GM23338 (cell line): ENCODE measurements at regions not wholly inside any gene's neighbourhood (a gene's known extent, or its start where the extent isn't known, plus 50 kb on each side); places are given as distances from the start of the nearest gene placed in this dataset.

Experiments used
- ATAC-seq: fragments of 200-7000 bp; cut with Tn5 transposase; 3 replicates; pipeline ENCODE4 v1.9.1; 2020
- DNase-seq: peaks from one replicate; pipeline ENCODE4 v3.0.0-alpha.2; 2015; ENCODE audit warnings: low spot score
- H2AFZ ChIP-seq: fragments of 200-600 bp; sonication (generic); 2 replicates; pipeline ENCODE4 v1.8.0; 2016; ENCODE audit warnings: antibody characterized with exemption, mild to moderate bottlenecking, moderate library complexity
- H3F3A ChIP-seq: fragments of 200-600 bp; sonication (generic); replicated peaks from 2 replicates; pipeline ENCODE4 v1.8.0; 2017; ENCODE audit warnings: antibody characterized with exemption, mixed run types, low read depth
- H3K27ac ChIP-seq: fragments of 200-600 bp; sonication (generic); 2 replicates; pipeline ENCODE4 v1.6.1; 2016; ENCODE audit warnings: low read depth
- H3K27me3 ChIP-seq: fragments of 200-600 bp; sonication (generic); 2 replicates; pipeline ENCODE4 v1.8.0; 2016; ENCODE audit warnings: mild to moderate bottlenecking, mixed run types, moderate library complexity; ENCODE audit not compliant: insufficient read depth
- H3K36me3 ChIP-seq: fragments of 200-600 bp; sonication (generic); 2 replicates; pipeline ENCODE4 v1.8.0; 2016; ENCODE audit warnings: mild to moderate bottlenecking; ENCODE audit not compliant: insufficient read depth
- H3K4me1 ChIP-seq: fragments of 200-600 bp; sonication (generic); 2 replicates; pipeline ENCODE4 v1.8.0; 2016; ENCODE audit warnings: mild to moderate bottlenecking, moderate library complexity; ENCODE audit not compliant: insufficient read depth
- H3K4me2 ChIP-seq: fragments of 200-600 bp; sonication (generic); 2 replicates; pipeline ENCODE4 v1.7.1; 2017; ENCODE audit warnings: mixed run types
- H3K4me3 ChIP-seq: fragments of 200-600 bp; sonication (generic); 2 replicates; pipeline ENCODE4 v1.6.1; 2016; ENCODE audit warnings: mixed run types
- H3K79me2 ChIP-seq: fragments of 200-600 bp; sonication (generic); replicated peaks from 2 replicates; pipeline ENCODE4 v1.8.0; 2017; ENCODE audit warnings: mild to moderate bottlenecking; ENCODE audit not compliant: insufficient read depth
- H3K9me2 ChIP-seq: fragments of 200-600 bp; sonication (generic); 2 replicates; pipeline ENCODE4 v1.8.0; 2017; ENCODE audit not compliant: insufficient read depth
- H4K20me1 ChIP-seq: fragments of 200-600 bp; sonication (generic); replicated peaks from 2 replicates; pipeline ENCODE4 v1.8.0; 2017; ENCODE audit warnings: mild to moderate bottlenecking; ENCODE audit not compliant: insufficient read depth
- H3K27ac Mint-ChIP-seq: 2 replicates; pipeline ENCODE4 v1.8.0; 2020; ENCODE audit warnings: inconsistent platforms, mild to moderate bottlenecking, moderate library complexity, mixed read lengths
- H3K27me3 Mint-ChIP-seq: 3 replicates; pipeline ENCODE4 v1.8.0; 2022; ENCODE audit warnings: low read depth, mild to moderate bottlenecking, moderate library complexity, mixed read lengths, inconsistent platforms; ENCODE audit not compliant: insufficient read depth, poor library complexity
- H3K36me3 Mint-ChIP-seq: 3 replicates; pipeline ENCODE4 v1.8.0; 2021; ENCODE audit warnings: low read depth, mild to moderate bottlenecking, inconsistent platforms, moderate library complexity, mixed read lengths
- H3K4me1 Mint-ChIP-seq: 3 replicates; pipeline ENCODE4 v1.8.0; 2020; ENCODE audit warnings: mild to moderate bottlenecking, inconsistent platforms, mixed read lengths
- H3K4me3 Mint-ChIP-seq: 3 replicates; pipeline ENCODE4 v1.8.0; 2021; ENCODE audit warnings: moderate library complexity, mild to moderate bottlenecking, inconsistent platforms, mixed read lengths
- H3K9me3 Mint-ChIP-seq: 3 replicates; pipeline ENCODE4 v1.8.0; 2020; ENCODE audit warnings: moderate library complexity, mild to moderate bottlenecking, inconsistent platforms, mixed read lengths
- CREB1 ChIP-seq: fragments of 250-450 bp; sonication (Bioruptor Pico); IDR thresholded peaks from 2 replicates; pipeline ENCODE4 v1.5.0; 2020; ENCODE audit warnings: low read depth, mild to moderate bottlenecking, moderate library complexity
- EZH2 ChIP-seq: fragments of 200-600 bp; sonication (generic); IDR thresholded peaks from one replicate; pipeline ENCODE4 v1.8.0; 2017; ENCODE audit warnings: antibody characterized with exemption, mild to moderate bottlenecking, low read depth; ENCODE audit not compliant: unreplicated experiment
- EZH2phosphoT487 ChIP-seq: fragments of 200-600 bp; sonication (generic); IDR thresholded peaks from one replicate; pipeline ENCODE4 v1.8.1; 2018; ENCODE audit warnings: antibody characterized with exemption; ENCODE audit not compliant: unreplicated experiment
- JUNB ChIP-seq: IDR thresholded peaks from one replicate; pipeline ENCODE4 v1.6.1; 2016; ENCODE audit warnings: antibody characterized with exemption; ENCODE audit not compliant: unreplicated experiment
- NANOG ChIP-seq: IDR thresholded peaks from 2 replicates; pipeline ENCODE4 v1.6.1; 2016; ENCODE audit warnings: antibody characterized with exemption, borderline replicate concordance
- POLR2AphosphoS5 ChIP-seq: IDR thresholded peaks from 2 replicates; pipeline ENCODE4 v1.6.1; 2016; ENCODE audit warnings: antibody characterized with exemption, low read depth
- REST ChIP-seq: IDR thresholded peaks from one replicate; pipeline ENCODE4 v1.6.1; 2018; ENCODE audit warnings: antibody characterized with exemption; ENCODE audit not compliant: unreplicated experiment
- STAT1 ChIP-seq: IDR thresholded peaks from one replicate; pipeline ENCODE4 v1.6.1; 2016; ENCODE audit warnings: antibody characterized with exemption; ENCODE audit not compliant: unreplicated experiment
- ZNF114 ChIP-seq: fragments of 250-450 bp; sonication (Bioruptor Pico); IDR thresholded peaks from 2 replicates; pipeline ENCODE4 v1.5.0; 2020; ENCODE audit warnings: mild to moderate bottlenecking, moderate library complexity
- ZNF331 ChIP-seq: fragments of 250-450 bp; sonication (Bioruptor Pico); IDR thresholded peaks from 2 replicates; pipeline ENCODE4 v1.5.0; 2020; ENCODE audit warnings: low read depth, mild to moderate bottlenecking, moderate library complexity
- TF ChIP-seq, protein P1 (sequence below): fragments of 250-450 bp; sonication (Bioruptor Pico); IDR thresholded peaks from 2 replicates; pipeline ENCODE4 v1.5.0; 2020; ENCODE audit warnings: mild to moderate bottlenecking, moderate library complexity
- TF ChIP-seq, protein P2 (sequence below): IDR thresholded peaks from 2 replicates; pipeline ENCODE4 v1.6.1; 2016; ENCODE audit warnings: antibody characterized with exemption
- TF ChIP-seq, protein P3 (sequence below), 2 experiments: fragments of 200-600 bp in 1 of 2; sonication (generic) in 1 of 2; conservative IDR thresholded peaks; 2 replicates each; pipeline versions ENCODE4 v1.5.1 to v1.6.1; 2016 to 2017; ENCODE audit warnings: antibody characterized with exemption in 2 of 2, low read depth in 2 of 2, mild to moderate bottlenecking in 2 of 2, moderate library complexity in 1 of 2

GRCh38 chr4:184575306-184575705, 73.9 kb downstream of the CASP3 start:
- no peaks in the 10 kb centered on the region for H3K9me2 ChIP-seq
- no peak overlapping the region for H3K4me3 Mint-ChIP-seq
- H3K79me2 ChIP-seq = no peaks in the 10 kb centered on the region
- H3K27ac Mint-ChIP-seq = no peak overlapping the region
- H3K36me3 ChIP-seq = no peaks in the 10 kb centered on the region
- H3K27me3 Mint-ChIP-seq = peaks cover 2% of the 10 kb centered on the region
- H3K27ac ChIP-seq = no peak overlapping the region
- H2AFZ ChIP-seq = no peak overlapping the region
- no peaks in the 10 kb centered on the region for H3K27me3 ChIP-seq
- peaks cover 8% of the 10 kb centered on the region for H3K4me1 Mint-ChIP-seq
- no peak overlapping the region for H3K4me2 ChIP-seq
- ATAC-seq (no peak), DNase-seq (peak; percentile 27)
- peaks cover 9% of the 10 kb centered on the region for H3K36me3 Mint-ChIP-seq
- no peaks in the 10 kb centered on the region for H3F3A ChIP-seq
- peaks cover 7% of the 10 kb centered on the region; the same call in 1 of the 2 replicates for H3K4me1 ChIP-seq
- H4K20me1 ChIP-seq = no peaks in the 10 kb centered on the region
- H3K4me3 ChIP-seq = no peak overlapping the region
- TF ChIP-seq EZH2phosphoT487 (no peak), ZNF331 (CRISPR knock-in tag) (no peak), JUNB (no peak), EZH2 (no peak), CREB1 (CRISPR knock-in tag) (no peak), ZNF114 (no peak), POLR2AphosphoS5 (no peak), NANOG (no peak), REST (no peak), STAT1 (no peak)
- TF ChIP-seq, protein P1, sequence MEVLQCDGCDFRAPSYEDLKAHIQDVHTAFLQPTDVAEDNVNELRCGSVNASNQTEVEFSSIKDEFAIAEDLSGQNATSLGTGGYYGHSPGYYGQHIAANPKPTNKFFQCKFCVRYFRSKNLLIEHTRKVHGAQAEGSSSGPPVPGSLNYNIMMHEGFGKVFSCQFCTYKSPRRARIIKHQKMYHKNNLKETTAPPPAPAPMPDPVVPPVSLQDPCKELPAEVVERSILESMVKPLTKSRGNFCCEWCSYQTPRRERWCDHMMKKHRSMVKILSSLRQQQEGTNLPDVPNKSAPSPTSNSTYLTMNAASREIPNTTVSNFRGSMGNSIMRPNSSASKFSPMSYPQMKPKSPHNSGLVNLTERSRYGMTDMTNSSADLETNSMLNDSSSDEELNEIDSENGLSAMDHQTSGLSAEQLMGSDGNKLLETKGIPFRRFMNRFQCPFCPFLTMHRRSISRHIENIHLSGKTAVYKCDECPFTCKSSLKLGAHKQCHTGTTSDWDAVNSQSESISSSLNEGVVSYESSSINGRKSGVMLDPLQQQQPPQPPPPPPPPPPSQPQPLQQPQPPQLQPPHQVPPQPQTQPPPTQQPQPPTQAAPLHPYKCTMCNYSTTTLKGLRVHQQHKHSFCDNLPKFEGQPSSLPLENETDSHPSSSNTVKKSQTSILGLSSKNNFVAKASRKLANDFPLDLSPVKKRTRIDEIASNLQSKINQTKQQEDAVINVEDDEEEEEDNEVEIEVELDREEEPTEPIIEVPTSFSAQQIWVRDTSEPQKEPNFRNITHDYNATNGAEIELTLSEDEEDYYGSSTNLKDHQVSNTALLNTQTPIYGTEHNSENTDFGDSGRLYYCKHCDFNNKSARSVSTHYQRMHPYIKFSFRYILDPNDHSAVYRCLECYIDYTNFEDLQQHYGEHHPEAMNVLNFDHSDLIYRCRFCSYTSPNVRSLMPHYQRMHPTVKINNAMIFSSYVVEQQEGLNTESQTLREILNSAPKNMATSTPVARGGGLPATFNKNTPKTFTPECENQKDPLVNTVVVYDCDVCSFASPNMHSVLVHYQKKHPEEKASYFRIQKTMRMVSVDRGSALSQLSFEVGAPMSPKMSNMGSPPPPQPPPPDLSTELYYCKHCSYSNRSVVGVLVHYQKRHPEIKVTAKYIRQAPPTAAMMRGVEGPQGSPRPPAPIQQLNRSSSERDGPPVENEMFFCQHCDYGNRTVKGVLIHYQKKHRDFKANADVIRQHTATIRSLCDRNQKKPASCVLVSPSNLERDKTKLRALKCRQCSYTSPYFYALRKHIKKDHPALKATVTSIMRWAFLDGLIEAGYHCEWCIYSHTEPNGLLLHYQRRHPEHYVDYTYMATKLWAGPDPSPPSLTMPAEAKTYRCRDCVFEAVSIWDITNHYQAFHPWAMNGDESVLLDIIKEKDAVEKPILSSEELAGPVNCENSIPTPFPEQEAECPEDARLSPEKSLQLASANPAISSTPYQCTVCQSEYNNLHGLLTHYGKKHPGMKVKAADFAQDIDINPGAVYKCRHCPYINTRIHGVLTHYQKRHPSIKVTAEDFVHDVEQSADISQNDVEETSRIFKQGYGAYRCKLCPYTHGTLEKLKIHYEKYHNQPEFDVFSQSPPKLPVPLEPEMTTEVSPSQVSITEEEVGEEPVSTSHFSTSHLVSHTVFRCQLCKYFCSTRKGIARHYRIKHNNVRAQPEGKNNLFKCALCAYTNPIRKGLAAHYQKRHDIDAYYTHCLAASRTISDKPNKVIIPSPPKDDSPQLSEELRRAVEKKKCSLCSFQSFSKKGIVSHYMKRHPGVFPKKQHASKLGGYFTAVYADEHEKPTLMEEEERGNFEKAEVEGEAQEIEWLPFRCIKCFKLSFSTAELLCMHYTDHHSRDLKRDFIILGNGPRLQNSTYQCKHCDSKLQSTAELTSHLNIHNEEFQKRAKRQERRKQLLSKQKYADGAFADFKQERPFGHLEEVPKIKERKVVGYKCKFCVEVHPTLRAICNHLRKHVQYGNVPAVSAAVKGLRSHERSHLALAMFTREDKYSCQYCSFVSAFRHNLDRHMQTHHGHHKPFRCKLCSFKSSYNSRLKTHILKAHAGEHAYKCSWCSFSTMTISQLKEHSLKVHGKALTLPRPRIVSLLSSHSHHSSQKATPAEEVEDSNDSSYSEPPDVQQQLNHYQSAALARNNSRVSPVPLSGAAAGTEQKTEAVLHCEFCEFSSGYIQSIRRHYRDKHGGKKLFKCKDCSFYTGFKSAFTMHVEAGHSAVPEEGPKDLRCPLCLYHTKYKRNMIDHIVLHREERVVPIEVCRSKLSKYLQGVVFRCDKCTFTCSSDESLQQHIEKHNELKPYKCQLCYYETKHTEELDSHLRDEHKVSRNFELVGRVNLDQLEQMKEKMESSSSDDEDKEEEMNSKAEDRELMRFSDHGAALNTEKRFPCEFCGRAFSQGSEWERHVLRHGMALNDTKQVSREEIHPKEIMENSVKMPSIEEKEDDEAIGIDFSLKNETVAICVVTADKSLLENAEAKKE (CRISPR knock-in tag) = no peak
- TF ChIP-seq, protein P2, sequence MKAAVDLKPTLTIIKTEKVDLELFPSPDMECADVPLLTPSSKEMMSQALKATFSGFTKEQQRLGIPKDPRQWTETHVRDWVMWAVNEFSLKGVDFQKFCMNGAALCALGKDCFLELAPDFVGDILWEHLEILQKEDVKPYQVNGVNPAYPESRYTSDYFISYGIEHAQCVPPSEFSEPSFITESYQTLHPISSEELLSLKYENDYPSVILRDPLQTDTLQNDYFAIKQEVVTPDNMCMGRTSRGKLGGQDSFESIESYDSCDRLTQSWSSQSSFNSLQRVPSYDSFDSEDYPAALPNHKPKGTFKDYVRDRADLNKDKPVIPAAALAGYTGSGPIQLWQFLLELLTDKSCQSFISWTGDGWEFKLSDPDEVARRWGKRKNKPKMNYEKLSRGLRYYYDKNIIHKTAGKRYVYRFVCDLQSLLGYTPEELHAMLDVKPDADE = no peak
- TF ChIP-seq, protein P3, sequence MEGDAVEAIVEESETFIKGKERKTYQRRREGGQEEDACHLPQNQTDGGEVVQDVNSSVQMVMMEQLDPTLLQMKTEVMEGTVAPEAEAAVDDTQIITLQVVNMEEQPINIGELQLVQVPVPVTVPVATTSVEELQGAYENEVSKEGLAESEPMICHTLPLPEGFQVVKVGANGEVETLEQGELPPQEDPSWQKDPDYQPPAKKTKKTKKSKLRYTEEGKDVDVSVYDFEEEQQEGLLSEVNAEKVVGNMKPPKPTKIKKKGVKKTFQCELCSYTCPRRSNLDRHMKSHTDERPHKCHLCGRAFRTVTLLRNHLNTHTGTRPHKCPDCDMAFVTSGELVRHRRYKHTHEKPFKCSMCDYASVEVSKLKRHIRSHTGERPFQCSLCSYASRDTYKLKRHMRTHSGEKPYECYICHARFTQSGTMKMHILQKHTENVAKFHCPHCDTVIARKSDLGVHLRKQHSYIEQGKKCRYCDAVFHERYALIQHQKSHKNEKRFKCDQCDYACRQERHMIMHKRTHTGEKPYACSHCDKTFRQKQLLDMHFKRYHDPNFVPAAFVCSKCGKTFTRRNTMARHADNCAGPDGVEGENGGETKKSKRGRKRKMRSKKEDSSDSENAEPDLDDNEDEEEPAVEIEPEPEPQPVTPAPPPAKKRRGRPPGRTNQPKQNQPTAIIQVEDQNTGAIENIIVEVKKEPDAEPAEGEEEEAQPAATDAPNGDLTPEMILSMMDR (conservative IDR thresholded peaks at IDR 0.05; ENCODE audit: low read depth in 2 of 2) = no peak; a peak in 1 of 4 replicates
- H3K9me3 Mint-ChIP-seq = peaks cover 9% of the 10 kb centered on the region
